CD4-positive, alpha-beta T cell treated with Interleukin-4 for 1 hour (primary cell): ENCODE measurements at regions not wholly inside any gene's neighbourhood (a gene's known extent, or its start where the extent isn't known, plus 50 kb on each side); places are given as distances from the start of the nearest gene placed in this dataset.

Experiments used
- DNase-seq, 2 donors: peaks; one replicate each; pipeline ENCODE4 v3.0.0-alpha.2; 2020 to 2022

- DNase-seq: no peak
Observed at GRCh38 chr16:73669535-73670274, 621.8 kb upstream of the ZFHX3 start.

GRCh38 chr16:73663720-73664119, 615.8 kb upstream of the ZFHX3 start:
- no peak for DNase-seq

DNA sequence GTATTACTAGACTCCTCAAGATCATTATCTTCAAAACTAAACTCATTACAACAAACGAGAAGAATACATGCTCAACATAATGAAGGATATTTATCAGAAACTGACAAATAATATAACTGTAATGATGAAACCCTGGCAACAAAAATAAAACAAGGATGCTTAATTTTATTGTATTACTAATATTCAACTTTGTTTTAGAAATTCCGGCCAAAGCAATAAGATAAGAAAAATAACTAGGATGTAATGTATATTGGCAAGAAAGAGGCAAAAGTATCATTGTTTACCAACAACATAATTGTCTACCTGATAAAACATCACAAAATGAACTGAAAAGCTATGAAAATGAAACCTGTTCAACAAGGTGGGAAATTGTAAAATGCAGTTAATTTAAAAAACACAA, 588.3 kb upstream of the ZFHX3 start:
- no peak for DNase-seq

DNA sequence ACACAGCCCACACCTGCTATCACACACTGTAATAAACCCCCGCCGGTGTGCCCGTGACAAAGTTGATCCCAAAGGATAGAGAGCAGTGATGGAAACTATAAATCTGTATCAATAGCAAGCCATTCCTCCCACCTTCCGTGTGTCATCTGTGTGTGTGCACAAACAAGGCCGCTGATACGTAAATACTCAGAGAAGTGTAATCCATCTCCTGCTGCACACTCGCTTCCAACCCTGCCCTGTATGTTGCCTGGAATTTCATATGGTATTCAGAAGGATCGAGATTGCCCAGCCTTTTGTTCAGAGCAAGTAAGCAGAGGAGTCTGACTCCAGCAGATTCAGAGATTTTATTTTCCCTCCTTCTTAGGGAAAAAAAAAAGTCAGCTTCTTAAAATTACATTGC, 581.1 kb upstream of the ZFHX3 start:
- no peak for DNase-seq

GRCh38 chr16:73617738-73618137, 569.8 kb upstream of the ZFHX3 start:
- DNase-seq: no peak

DNA sequence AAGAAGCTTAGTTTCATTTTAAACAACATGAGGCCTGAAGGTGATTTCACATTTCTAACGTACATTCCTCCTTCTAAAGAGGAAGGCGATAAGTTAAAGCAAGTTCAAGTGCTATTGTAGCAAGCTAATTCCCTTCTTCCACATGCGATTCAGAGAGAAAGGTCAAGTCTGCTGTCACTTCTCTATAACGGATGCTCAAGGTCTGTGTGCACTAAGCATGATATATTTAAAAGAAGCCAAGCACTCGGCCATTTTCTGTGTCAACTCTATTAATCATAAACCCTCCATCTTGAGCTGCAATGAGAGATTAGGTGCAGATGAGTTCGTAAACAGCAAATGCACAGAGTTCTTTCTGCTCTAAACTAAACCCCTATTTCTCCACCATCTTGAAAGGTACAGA, 568.8 kb upstream of the ZFHX3 start:
- no peak for DNase-seq

- no peak for DNase-seq
Observed at GRCh38 chr16:73616166-73616753, 568.3 kb upstream of the ZFHX3 start.

GRCh38 chr16:73615071-73615940, 567.4 kb upstream of the ZFHX3 start:
- DNase-seq: no peak

GRCh38 chr16:73614131-73614530, 566.2 kb upstream of the ZFHX3 start:
- no peak for DNase-seq

DNA sequence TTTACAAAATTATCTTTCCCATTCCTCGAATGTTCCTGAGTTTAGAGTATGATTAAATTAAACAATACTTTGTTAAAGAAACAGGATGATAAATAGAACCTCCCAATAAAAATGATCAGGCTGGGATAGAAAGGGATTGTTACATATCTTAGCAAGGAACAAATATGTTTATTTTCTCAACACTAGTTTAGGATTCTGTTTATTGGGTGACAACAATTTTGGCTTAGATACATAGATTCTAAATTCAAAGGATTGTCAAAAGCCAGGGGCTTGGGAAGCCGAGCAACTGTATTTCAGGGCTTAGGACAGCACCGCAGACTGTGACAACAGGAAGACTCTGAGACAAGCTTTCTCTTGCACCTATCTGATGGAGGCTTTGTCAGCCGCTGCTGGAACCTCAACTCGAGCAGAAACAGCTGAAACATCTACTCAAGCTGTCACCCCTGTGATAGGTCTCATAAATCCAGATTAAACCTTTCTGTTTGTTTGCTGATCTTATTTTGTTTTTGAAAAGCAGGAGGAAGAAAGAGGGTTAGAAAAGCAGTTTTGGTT, 562.8 kb upstream of the ZFHX3 start:
- no peak for DNase-seq

GRCh38 chr16:73610160-73610559, 562.2 kb upstream of the ZFHX3 start:
- no peak for DNase-seq

DNA sequence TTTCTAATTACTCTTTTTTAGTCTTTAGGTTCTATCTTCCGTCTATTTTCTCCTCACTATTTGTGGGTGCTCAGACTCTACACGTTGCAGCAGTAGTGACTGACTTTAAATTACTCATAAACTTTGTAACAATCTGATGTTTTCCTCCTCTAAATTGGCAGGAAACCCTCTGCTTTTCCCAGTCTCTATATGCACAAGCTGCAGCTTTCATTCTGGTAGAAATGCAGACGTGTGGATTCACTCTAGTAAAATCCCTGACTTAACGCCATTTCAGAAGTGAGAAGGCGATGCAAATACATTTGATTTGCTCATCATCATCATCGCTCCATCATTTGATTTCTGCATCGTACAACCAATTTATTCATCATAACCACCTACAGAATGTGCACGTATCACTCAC, 561.0 kb upstream of the ZFHX3 start:
- no peak for DNase-seq

DNA sequence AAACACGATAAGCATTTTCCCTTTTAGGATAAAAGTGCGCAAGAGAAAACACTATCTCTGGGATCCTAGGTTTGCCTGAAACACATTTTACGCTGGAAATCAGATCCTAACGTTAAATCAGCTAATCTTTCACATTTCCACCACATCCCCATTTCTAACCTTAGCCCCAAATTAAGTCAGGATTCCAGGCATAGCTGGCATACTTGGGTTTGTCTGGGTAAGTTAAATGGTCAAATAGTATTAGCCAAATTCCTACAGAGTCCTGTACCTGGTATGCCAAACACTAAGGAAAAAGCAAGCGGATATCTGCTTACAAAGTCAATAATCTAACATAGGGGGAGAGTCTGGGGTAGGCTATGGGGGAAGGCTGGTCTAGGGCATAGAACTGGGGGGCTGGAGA, 557.4 kb upstream of the ZFHX3 start:
- DNase-seq: no peak

GRCh38 chr16:73601911-73602310, 554.0 kb upstream of the ZFHX3 start:
- DNase-seq: no peak

GRCh38 chr16:73599870-73600269, 551.9 kb upstream of the ZFHX3 start:
- no peak for DNase-seq

GRCh38 chr16:73599351-73599750, 551.4 kb upstream of the ZFHX3 start:
- DNase-seq: no peak

GRCh38 chr16:73584157-73584556, 536.2 kb upstream of the ZFHX3 start:
- no peak for DNase-seq

DNA sequence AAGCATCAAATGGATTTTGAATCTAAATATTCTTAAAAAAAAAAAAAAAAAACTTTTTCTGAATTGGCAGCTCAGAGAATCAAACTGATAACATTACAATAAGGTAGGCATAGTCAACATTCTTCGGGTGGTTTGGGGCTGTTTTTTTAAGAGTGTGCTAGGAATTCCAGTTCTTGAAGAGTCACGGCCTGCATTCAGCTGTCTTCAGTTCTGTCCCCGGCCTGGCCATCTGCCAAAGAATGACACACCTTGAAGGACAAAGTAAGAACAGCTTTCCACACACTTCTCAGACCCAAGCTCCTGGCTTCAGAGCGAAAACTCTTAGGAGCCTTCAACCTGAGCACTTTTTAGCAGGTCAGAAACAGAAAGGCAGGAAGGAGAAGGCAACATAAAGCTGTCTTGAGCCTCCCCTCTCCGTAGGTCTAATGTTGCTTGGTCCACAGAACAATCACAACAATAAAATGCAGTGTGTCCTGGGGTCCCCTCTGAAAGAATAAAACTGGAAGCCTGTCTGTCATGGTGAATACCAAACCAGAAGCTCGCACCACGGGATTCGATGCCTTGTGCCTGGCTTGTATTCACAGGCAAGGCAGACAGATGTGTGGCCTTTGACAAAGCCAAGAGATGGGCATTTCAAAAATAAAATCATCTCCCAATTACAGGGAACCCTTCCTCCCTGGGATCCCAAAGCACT, 524.4 kb upstream of the ZFHX3 start:
- DNase-seq: no peak

DNA sequence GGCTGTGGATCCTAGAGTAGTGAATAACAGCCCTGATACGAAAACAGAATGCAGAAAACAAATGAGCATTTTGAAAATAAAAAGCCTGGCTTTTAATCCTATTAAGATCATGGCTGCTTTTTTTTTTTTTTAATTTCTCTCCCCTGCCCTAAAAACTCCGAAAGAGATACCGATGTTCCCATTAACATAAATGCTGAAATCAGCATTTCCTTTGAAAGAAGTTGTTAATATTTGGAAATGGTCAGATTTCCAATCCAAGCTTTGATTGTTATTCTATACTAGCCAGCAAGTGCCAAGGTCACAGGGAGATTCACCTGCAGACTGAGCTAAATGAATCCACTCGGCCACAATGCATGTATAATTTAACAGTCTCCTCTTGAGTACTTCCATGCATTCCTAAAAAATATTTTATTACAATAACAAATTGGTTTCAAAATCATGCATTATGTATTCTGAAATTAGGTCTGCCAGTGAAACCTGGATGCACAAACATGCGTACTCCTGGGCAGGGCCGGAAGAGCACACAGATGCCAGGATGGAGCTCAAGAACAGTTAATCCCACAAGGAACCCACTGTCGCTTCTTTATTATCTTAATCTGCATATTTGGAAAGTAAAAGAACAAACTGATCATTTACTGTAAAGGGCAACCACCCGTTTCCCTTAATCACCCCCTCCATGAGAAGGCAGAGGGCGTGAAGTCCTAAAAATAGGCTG, 521.5 kb upstream of the ZFHX3 start:
- DNase-seq: no peak

- DNase-seq: no peak
Observed at GRCh38 chr16:73568769-73569168, 520.8 kb upstream of the ZFHX3 start.

DNA sequence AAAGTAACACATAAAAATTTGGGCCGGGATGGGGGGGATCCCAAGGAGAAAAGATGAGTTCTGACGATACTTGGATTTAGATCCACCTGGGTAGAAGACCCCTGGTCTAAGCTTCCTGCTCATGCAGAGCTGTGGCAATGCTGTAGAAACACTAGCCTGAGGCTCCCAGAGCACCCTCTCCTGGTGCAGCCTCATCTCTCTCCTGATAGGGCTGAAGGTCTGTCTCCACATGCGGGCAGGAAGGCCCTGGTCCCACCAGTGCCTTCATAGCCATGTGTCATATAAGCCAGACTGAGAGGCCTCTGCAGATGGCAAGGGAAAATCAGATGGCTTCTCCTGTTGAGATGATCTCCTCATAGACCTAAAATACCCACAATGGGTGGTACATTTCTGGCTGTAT, 518.0 kb upstream of the ZFHX3 start:
- no peak for DNase-seq

- DNase-seq: no peak
Observed at GRCh38 chr16:73565263-73565662, 517.3 kb upstream of the ZFHX3 start.
